ENCODE measurements at regions not wholly inside any gene's neighbourhood (a gene's known extent, or its start where the extent isn't known, plus 50 kb on each side); places are given as distances from the start of the nearest gene placed in this dataset.

DNA sequence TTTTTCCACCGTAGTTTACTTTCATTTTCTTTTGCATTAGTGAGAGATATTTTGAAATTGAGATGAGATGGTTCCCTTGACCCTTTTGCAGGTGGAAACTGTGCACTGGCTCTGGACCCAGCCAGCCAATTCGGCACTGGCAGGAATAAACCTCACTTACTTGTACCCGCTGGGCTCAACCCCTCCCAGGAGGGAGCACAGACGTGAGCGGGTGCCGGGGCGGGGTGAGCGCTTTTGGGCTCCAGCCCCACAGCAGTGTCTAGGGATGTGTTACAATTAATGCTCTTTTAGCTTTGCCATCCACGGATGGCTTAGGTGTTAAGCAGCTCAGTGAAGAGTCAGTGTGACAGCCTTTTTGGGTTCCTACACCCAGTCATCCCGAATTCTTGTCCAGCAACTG lies 766.1 kb upstream of the CHD1 start:
- DNase-seq (ENCODE audit: low spot score): no peak
- no peaks in the 10 kb centered on the region for H3K79me2 ChIP-seq (ENCODE audit: insufficient read depth, low read depth, low read length)
- H3K4me3 ChIP-seq (ENCODE audit: low read depth, low read length, poor library complexity, severe bottlenecking): no peak overlapping the region
- no peak overlapping the region for H3K27ac ChIP-seq (ENCODE audit: low read depth, low read length, poor library complexity, severe bottlenecking)
- no peaks in the 10 kb centered on the region for H4K20me1 ChIP-seq (ENCODE audit: insufficient read depth, low read length)
- intact Hi-C loops (cut with micrococcal nuclease; ENCODE audit: unreplicated experiment): no loop called here
- H3K9me2 ChIP-seq (ENCODE audit: insufficient read depth, low read length): no peaks in the 10 kb centered on the region
- BruUV-seq (replicated peaks): no TSS peak
- no peaks in the 10 kb centered on the region for H3K9me3 ChIP-seq (ENCODE audit: low read length)
- H3K4me2 ChIP-seq (ENCODE audit: low read length): no peak overlapping the region
- no peak overlapping the region for H2AFZ ChIP-seq (ENCODE audit: low read length)
- ChIA-PET POLR2A (no interaction called here), CTCF (ENCODE audit: unreplicated experiment) (no interaction called here)
- H3K36me3 ChIP-seq (ENCODE audit: insufficient read depth, low read length): no peaks in the 10 kb centered on the region
- no peaks in the 10 kb centered on the region for H3K4me1 ChIP-seq (ENCODE audit: insufficient read depth, low read length, poor library complexity, severe bottlenecking)
- TF ChIP-seq, protein P1, sequence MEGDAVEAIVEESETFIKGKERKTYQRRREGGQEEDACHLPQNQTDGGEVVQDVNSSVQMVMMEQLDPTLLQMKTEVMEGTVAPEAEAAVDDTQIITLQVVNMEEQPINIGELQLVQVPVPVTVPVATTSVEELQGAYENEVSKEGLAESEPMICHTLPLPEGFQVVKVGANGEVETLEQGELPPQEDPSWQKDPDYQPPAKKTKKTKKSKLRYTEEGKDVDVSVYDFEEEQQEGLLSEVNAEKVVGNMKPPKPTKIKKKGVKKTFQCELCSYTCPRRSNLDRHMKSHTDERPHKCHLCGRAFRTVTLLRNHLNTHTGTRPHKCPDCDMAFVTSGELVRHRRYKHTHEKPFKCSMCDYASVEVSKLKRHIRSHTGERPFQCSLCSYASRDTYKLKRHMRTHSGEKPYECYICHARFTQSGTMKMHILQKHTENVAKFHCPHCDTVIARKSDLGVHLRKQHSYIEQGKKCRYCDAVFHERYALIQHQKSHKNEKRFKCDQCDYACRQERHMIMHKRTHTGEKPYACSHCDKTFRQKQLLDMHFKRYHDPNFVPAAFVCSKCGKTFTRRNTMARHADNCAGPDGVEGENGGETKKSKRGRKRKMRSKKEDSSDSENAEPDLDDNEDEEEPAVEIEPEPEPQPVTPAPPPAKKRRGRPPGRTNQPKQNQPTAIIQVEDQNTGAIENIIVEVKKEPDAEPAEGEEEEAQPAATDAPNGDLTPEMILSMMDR (conservative IDR thresholded peaks at IDR 0.05; ENCODE audit: low read length): no peak
- no peak for TF ChIP-seq EZH2phosphoT487 (IDR thresholded peaks at IDR 0.05; ENCODE audit: borderline replicate concordance, low read depth, low read length)

DNA sequence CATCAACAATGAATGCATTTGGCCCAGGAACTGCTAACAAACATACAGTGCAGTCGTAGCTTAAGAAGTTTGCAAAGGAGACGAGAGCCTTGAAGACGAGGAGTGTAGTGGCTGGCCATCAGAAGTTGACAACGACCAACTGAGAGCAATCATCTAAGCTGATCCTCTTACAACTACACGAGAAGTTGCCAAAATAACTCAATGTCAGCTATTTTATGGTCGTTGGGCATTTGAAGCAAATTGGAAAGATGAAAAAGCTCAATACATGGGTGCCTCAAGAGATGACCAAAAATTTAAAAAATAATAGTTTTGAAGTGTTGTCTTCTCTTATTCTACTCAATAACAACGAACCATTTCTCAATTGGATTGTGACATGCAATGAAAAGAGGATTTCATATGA lies 757.7 kb upstream of the CHD1 start:
- POLR2A ChIA-PET: interaction anchor here (0.8 kb wide), 1 partner anchor 36 kb away, joined by 3 read pairs; no protein-coding TSS in a partner anchor
- CTCF ChIA-PET (ENCODE audit: unreplicated experiment): interaction anchor here (0.5 kb wide), 1 partner anchor 64 kb away, joined by 3 read pairs; no protein-coding TSS in a partner anchor
- H3K79me2 ChIP-seq (ENCODE audit: insufficient read depth, low read depth, low read length): no peaks in the 10 kb centered on the region
- intact Hi-C loops (cut with micrococcal nuclease; ENCODE audit: unreplicated experiment): no loop called here
- BruUV-seq (replicated peaks): no TSS peak
- TF ChIP-seq, protein P1 (conservative IDR thresholded peaks at IDR 0.05; ENCODE audit: low read length): no peak
- no peak for TF ChIP-seq EZH2phosphoT487 (IDR thresholded peaks at IDR 0.05; ENCODE audit: borderline replicate concordance, low read depth, low read length)
- no peak overlapping the region for H3K4me3 ChIP-seq (ENCODE audit: low read depth, low read length, poor library complexity, severe bottlenecking)
- no peak for DNase-seq (ENCODE audit: low spot score)
- H3K36me3 ChIP-seq (ENCODE audit: insufficient read depth, low read length): no peaks in the 10 kb centered on the region
- no peak overlapping the region for H3K27ac ChIP-seq (ENCODE audit: low read depth, low read length, poor library complexity, severe bottlenecking)
- no peak overlapping the region for H3K4me2 ChIP-seq (ENCODE audit: low read length)
- H2AFZ ChIP-seq (ENCODE audit: low read length): no peak overlapping the region
- no peaks in the 10 kb centered on the region for H4K20me1 ChIP-seq (ENCODE audit: insufficient read depth, low read length)
- no peaks in the 10 kb centered on the region for H3K9me3 ChIP-seq (ENCODE audit: low read length)
- H3K4me1 ChIP-seq (ENCODE audit: insufficient read depth, low read length, poor library complexity, severe bottlenecking): no peaks in the 10 kb centered on the region
- no peaks in the 10 kb centered on the region for H3K9me2 ChIP-seq (ENCODE audit: insufficient read depth, low read length)

DNA sequence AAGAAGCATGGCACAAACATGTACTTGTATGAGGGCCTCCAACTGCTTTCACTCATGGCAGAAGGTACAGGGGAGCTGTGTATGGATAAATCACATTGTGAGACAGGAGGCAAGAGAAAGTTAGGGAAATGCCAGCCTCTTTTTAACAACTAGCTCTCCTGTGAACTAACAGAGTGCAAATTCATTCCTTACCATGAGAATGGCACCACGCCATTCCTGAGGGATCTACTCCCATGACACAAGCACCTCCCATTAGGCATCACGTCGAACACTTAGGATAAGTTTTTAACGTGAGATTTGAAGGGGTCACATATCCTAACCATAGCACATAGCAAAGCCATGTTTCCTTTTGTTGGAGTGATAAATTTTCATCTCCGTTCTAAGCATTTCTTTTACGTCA lies 747.2 kb upstream of the CHD1 start:
- no peaks in the 10 kb centered on the region for H3K79me2 ChIP-seq (ENCODE audit: insufficient read depth, low read depth, low read length)
- H2AFZ ChIP-seq (ENCODE audit: low read length): no peak overlapping the region
- no peak for TF ChIP-seq EZH2phosphoT487 (IDR thresholded peaks at IDR 0.05; ENCODE audit: borderline replicate concordance, low read depth, low read length)
- no peak for DNase-seq (ENCODE audit: low spot score)
- H3K27ac ChIP-seq (ENCODE audit: low read depth, low read length, poor library complexity, severe bottlenecking): no peak overlapping the region
- H4K20me1 ChIP-seq (ENCODE audit: insufficient read depth, low read length): no peaks in the 10 kb centered on the region; the same call in 1 of the 2 replicates
- H3K9me3 ChIP-seq (ENCODE audit: low read length): no peaks in the 10 kb centered on the region
- no peak overlapping the region for H3K4me2 ChIP-seq (ENCODE audit: low read length)
- intact Hi-C loops (cut with micrococcal nuclease; ENCODE audit: unreplicated experiment): no loop called here
- H3K4me1 ChIP-seq (ENCODE audit: insufficient read depth, low read length, poor library complexity, severe bottlenecking): no peaks in the 10 kb centered on the region
- H3K36me3 ChIP-seq (ENCODE audit: insufficient read depth, low read length): no peaks in the 10 kb centered on the region
- ChIA-PET POLR2A (no interaction called here), CTCF (ENCODE audit: unreplicated experiment) (no interaction called here)
- no TSS peak for BruUV-seq (replicated peaks)
- no peak overlapping the region for H3K4me3 ChIP-seq (ENCODE audit: low read depth, low read length, poor library complexity, severe bottlenecking)
- no peaks in the 10 kb centered on the region for H3K9me2 ChIP-seq (ENCODE audit: insufficient read depth, low read length)
